GM19351 (cell line): ENCODE measurements at regions not wholly inside any gene's neighbourhood (a gene's known extent, or its start where the extent isn't known, plus 50 kb on each side); places are given as distances from the start of the nearest gene placed in this dataset.

Experiments
- ATAC-seq: cut with Tn5 transposase; IDR thresholded peaks from one replicate; pipeline ENCODE4 v1.9.1; 2021; ENCODE audit warnings: mild to moderate bottlenecking, moderate library complexity; ENCODE audit not compliant: unreplicated experiment

DNA sequence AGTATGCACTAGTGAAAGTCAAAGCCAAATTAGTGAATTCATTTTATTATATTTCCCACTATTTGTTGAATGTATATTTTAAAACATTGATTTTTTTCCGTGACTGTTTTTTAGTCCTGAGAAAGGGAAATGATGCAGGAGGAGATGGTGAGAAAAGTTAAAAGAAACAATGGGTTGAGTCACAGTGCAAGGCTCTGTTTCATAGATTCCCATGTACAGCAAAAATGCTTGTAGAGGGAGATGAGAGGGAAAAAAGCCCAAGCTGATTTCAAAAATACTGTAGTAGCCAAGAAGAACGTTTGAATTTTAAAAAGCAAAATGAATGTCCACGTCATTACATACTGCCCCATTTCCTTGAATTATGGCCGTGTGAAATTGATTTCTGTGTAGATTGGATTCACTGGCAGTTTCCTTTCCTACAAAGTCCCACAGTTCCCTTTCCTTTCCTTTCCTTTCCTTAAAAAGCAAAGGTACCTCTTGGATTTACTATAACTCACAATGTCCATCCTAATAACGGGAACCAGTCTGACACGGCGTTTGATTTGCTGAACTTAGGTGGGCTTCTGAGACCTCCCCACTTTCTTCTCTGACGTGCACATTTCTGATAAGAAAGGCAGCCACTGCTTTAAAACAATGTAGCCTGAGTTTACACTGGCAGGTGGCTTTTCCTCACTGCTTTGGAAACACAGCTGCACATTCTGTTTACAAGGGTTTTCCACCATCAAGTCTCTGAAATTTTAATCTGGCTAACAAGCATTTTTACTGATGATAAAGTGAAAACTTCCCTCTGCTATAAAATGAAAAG, 63.7 kb downstream of the SPCS3 start:
- no peak for ATAC-seq

DNA sequence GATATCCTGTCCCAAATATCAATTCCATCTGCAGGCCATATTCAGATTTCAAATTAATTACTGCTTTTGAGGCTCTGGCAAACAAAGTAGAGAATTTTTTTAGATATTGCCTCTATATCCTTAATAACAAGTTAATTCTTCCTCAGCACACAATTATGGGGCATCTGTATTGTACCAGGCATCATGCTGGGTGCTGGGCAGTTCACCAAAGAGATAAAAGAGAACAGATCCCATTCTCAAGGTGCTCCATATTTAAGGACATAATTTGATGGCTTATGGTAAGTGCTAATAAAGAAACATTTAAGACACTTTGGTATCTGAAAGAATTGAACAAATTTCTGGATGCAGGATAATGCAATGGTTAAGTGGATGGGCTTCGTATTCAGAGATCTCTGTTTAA, 65.8 kb downstream of the SPCS3 start:
- no peak for ATAC-seq

DNA sequence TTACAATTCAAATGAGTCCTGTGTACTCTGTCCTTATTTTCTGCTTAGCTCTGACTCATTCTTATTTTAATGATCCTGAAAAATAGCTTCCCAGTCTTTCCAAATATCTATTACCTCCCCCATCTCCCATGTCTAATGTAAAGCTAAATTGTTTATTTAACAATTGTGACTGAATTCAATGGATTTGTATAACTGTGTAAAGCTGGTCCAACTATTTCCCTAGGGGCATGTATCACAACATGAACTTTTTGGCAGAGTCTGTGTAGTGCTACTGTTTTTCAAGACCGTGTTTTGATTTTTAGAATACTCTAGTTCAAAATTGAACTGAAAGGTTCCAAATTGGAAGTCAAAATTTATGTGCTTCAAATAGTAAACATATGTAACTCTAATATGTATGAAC, 67.8 kb downstream of the SPCS3 start:
- ATAC-seq = no peak

DNA sequence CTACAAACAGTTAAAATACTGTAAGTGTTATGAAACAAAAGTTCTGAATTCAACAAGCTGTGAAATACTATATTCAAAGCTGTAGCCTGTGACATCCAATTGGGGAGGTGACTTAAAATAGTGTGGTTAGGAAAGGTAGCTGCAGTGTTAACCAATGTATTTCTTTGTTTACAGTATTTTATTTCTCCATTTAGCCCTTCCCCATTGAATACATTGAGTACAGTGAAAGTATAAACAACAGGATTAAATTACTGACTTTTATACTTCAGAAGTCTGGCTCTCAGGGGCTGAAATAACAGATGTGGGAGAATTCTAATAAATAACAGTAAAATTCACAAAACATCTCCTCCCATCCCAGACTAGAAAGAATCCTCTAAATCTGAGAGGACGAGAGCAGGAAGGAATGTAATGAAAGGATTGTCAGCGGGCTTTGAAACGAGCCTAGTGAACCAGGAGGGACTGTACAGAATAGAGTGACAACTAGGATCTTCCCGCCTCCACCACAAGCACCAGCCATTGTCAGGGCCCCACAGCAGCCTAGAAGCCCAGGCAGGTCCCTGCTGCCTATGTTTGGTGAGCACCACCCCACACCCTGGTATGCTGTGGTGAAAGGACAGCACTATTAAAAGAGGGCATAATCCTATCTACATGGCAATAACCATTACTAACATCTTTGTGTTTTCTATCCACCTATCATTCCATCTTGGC, 73.7 kb downstream of the SPCS3 start:
- ATAC-seq = no peak

DNA sequence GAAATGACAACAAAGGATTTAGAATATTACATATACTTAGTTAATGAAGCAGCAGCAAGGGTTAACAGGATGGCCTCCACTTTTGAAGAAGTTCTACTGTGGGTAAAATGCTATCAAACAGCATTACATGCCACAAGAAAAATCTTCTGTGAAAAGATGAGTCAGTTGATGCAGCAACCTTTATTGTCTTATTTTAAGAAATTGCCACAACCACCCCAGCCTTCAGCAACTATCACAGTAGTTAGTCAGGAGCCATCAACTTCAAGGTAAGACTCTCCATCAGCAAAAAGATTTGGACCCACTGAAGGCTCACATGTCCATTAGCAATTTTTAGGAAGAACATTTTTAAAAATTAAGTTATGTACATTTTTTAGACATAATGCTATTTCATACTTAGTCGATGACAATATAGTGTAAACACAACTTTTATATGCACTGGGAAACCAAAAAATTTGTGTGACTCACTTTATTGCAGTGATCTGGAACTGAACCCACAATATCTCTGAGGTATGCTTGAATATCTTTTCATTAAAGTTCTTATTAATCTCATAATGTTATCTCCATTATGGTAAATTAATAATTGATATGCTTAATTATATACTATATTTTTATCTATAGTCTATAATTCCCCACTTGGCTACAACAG, 81.2 kb downstream of the SPCS3 start:
- ATAC-seq = no peak

DNA sequence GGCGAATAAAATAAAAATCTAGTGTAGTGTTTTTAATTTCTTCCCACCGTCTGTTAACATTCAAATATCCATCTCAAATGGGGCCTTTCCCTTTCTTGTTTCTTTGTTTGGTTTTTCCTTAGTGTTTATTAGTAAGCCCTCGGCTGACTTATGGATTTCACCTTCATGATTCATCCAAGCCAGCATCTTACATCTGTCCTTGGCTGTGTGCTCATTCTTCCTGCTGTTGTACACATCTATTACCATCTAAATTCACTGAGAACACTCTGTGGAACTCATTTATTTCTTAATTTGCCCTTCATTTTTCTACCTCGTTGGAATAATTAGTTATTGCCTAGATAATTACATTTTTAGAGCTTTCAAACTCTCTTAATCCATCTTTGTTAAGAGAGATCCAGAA, 84.9 kb downstream of the SPCS3 start:
- no peak for ATAC-seq

DNA sequence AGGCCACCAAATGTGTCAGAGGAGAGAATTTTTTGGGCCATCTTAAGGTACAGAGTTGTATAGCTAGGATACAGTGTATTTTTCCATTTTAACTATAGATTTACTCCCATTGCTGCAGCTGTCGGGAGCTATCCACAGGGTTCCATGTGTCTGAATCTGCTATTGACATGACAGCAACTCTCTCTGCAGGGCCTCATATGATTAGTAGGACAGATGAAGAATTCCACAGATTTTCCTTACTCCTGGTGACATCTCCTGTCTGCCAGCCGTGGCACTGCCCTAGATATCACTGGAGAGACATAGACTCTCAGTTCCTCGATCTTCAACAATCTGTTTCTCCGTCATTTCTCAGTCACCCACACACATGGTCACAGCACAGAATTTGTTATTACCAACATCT, 86.5 kb downstream of the SPCS3 start:
- no peak for ATAC-seq

DNA sequence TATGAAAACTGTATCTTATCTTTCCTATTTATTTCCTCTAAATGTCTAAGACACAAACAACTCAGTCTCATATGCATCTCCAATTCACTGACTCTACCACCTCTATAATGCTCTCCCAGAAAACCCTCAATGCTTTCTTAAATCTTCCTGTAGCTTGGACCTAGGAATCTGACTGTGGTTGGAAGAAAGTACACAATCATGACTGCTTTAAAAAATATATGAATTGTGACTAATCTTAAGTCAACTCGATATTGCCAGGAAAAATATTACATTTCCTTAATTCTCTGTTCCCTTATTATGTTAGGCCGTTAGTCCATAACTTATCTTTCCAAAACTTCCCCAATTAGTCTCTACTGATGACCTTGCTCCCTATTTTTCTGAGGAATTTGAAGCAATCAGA, 87.0 kb downstream of the SPCS3 start:
- ATAC-seq = no peak

DNA sequence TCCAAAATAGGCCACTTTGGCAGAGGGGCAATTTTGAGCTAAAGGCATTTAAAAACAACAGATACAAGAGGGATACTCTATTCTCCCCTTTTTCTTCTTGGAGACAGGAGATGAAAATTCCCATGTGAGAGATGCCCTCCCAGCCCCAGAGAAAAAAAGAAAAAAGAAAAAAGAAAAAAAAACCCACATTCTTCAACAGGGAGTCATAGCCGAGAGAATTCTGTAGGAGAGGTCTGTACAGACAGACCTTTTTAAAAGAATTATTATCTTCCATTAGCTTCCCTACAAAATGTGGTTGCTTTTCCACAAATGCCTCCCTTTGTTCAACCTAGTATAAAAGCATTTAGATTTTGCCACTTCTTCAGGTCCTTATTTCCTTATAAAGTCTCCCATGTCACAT, 89.9 kb downstream of the SPCS3 start:
- no peak for ATAC-seq

DNA sequence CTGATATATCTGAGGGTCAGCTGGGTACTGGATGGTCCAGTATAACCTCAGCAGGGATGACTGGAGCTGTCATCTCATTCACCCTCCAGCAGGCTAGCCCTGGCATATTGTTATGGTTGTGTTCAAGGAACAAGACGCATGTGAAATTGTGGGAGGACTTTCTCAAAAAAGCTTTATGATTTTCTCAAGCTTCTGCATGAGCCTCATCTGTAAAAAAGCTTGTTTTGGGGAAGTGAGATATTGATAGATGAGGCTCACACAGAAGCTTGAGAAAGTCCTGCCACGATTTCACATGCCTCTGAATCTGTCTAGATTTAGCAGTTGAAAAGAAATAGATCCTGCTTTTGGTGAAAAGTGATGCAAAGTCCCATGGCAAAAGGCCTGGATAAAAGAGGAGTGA, 93.4 kb downstream of the SPCS3 start:
- peak; percentile 86 for ATAC-seq

DNA sequence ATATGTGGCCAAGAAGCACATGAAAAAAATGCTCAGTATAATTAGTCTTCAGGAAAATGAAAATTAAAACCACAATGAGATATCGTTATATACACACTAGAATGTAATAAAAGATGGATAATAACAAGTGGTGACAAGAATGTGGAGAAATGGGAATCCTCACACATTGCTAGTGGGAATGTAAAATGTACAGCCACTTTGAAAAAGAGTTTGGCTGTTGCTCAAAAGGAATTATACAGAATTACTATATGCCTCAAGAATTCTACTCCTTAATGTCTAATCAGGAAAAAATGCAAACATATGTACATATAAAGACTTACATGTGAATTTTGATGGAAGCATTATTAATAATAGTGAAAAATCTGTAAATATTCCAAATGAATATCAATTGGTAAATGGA, 102.2 kb downstream of the SPCS3 start:
- ATAC-seq = no peak

DNA sequence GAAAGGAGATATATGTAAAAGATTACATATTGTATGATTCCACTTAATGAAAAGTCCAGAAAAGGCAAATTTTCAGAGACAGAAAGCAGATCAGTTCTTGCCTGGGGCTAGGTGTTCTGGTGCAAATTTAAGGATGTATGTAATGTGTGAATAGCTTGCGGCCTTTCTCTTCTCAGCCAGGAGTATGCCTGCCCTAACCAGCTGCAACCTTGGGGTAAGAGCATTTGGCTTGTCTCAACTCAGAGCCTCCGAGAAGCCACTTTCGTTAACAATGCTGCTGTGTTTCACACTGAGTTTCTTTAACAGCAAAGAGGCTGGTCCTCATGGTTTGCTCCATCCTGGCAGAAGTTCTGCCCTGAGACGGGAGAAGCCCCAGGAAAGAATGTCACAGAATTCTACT, 102.7 kb downstream of the SPCS3 start:
- no peak for ATAC-seq

DNA sequence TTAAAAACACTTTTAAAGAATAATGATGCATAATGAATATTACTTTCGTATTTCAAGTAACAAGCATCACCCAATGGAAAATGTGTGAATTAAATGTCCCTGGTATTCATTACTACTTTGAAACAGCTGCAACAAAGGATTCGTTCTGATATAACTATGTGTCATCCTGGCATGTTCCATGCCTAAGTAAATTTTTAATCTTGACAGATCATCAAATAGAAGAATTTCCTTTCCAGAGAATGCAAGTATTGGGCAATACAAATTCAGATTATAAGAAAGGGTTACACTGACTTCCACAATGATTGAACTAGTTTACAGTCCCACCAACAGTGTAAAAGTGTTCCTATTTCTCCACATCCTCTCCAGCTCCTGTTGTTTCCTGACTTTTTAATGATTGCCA, 105.3 kb downstream of the SPCS3 start:
- ATAC-seq = no peak

DNA sequence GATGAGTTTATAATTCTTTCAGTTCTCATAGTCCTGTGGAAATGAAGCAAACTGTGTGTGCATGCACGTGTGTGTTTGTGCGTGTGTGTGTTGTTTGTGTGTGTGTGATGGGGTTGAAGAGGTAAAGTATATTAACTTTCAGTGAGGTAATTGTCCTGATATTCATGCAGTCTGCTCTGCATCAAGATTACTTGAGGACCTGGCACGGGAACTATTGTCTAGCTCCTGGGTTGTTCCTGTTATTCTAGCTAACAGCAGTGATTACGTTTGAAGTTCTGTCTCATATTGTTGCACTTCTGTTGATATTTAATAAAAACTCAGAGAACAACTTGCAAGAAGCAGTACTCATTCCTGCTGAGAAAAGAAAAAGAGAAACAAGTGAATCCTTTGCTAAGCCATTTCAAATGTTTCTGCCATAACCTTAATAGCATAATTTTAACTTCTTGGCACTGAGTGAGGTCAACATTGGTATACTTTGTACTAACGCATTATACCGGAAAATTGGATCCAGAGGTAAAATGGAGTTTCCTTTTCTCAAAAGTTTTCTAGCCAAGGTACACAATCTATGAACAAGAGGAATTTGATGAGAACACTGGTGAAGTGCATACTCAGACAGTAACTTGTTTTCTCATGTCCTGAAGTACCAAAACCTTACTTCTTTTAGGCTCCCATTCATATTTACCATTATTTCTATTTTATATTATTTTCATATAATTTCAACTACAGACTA, 113.2 kb downstream of the SPCS3 start:
- no peak for ATAC-seq

DNA sequence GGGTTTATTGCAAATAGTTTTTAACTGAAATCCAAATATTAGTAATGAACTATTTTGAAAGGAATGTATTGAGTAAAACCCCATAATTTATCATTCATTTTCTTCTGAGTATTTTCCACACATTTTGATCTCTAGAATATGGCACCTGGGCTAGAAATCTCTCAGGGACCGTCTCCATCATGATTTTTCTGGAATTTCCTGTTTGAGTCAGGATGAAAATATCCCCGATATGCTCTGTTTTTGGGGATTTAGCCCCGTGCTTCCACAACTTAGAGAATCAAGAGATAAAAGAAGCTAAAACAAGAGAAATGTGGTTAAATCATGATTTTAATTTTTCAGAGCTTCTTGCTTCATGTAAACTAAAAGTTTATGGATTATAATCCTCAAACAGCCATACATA, 114.2 kb downstream of the SPCS3 start:
- no peak for ATAC-seq

DNA sequence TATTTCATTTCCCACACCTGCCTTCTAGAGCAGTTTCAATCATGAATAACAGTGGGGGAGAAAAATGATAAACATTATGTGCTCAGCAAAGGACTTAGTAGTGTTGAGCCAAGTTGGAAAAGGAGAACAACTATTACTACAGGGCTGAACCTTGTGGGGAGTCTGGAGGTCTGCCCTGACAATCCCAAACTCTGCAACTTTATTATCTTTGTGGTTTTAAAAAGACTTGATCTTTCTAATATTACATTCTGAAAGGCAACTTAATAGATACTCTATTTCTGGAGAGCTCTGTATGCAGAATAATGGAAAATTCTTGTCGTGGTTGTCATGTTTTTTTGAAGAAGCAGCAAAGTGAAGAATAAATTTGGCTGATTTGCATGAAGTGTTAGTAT, 116.1 kb downstream of the SPCS3 start:
- no peak for ATAC-seq

DNA sequence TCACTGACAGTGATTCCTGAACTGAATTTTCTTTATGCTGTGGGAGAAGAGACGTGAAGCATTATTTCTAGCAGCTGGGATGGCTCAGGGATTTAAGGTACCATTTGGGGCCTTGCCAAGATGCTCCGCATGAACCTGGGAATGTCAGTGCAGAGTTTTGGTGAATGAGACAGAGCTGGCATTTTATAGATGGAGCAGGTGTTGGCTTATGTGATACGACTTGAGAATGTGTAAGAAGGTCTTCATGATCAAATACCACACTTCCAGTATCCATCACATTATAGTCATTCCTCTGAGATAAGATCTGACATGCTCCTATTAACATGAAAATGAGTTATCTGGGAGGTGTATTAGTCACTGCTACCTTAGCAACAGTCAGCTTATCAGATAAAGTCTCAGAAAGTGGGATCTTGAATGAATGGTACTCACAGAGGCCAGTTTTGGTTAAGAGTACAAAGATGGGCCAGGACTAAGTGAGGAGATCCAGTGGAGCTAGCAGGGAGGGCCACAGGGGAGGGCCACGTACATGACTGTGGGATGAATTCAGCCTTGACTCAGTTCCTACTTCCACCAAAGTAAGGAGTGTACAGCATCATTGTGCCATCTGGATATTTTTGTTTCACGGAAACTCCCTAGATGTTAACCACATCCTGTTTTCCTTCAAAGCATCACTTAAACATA, 116.7 kb downstream of the SPCS3 start:
- peak; percentile 54 for ATAC-seq

DNA sequence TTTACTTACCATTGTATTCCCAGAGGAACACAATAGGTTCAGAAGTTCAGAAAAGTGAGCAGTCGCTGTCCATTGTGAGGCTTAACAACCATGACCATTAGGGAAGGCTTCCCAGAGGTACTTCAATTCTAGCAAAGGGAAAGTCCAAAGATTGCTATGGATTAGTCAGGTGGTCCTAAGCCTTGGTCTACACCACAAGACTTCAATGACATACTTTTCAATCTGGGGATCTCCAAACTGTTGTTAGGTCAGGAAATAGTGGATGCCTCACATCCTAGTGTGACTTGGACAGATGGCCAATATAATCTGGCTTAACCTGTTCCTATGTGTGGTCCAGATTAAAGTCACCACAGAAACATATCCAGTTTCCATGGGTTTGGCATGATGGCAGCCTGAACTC, 118.0 kb downstream of the SPCS3 start:
- no peak for ATAC-seq

DNA sequence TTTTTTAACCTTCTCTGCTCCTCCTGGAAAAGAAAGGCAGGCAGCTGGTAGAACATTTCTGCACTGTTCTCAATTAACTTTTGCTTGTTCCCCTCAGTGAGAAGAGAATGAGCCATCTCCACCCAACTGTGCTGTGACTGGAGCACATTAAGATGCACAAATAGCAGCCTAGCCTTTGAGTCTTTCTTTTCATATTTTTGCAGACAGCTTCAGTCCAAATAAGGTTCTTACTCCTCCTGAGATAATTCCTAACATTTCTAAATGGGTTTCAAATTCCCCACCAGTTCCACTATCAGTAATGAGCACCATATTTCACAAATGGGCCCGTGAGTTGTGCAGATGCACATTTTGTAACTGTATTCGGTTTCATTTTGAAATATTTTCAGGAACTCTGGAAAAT, 118.6 kb downstream of the SPCS3 start:
- no peak for ATAC-seq

DNA sequence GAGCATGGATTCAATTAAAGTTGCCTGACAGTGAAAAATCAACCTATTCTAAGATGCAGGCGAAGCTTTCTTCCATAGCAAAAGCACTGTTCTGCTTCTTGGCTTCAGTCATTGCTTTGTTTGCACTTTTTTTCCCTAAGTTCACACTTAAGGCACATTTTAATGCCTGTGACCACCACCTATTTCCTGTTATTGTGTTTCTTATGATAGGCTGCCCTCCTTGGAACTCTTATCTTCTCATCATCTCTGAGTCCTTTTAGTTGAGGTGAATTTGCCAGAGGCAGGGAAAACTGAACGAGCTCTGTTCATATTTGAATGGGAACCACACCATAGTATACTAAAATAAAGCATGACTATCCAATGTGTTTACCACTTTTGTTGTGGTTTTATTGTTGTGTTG, 119.8 kb downstream of the SPCS3 start:
- no peak for ATAC-seq

DNA sequence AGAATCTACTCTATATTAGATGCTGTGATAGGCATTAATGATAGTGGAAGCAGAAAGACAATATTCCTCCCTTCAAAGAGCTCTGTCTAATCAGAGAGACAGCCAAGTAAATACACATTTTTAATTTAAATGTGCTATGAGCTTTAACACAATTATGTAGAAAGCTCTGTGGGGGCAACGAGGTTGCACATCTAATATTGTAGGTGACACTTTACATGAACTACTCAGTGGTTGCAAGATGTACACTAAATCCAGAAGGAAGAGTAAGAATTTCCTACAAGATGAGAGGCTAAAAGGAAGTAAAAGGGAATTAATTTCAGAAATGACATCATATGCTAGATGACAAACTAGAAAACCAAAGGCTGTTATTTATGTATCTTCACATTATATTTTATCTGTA, 120.9 kb downstream of the SPCS3 start:
- no peak for ATAC-seq
